Fibroblast of skin of left biceps (primary cell): ENCODE measurements at regions not wholly inside any gene's neighbourhood (a gene's known extent, or its start where the extent isn't known, plus 50 kb on each side); places are given as distances from the start of the nearest gene placed in this dataset.

ENCODE experiments used
- DNase-seq, 2 experiments: peaks; one replicate each; pipeline ENCODE4 v3.0.0-alpha.2; 2013; ENCODE audit warnings: low read depth in 2 of 2

- DNase-seq = peak; percentile 68 to 72
Observed at GRCh38 chr18:54100920-54101470, 123.5 kb downstream of the MBD2 start.

DNA sequence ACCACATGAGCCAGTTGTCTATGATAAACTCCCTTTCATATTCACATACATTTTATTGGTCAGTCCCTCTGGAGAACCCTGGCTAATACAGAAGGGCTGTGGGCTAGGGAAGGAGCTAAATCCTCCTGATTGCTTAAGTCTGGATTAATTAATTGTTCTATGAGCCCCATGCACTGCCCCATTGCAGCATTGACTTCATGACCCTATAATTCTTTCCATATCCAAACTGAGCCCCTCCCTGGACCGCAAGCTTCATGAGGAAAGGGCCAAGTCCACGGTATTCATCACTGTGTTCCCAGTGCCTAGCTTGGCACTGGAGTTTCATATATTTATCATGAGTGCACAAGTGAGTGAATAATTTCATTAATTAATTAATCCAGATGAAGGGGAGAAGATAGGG is 124.0 kb downstream of the MBD2 start:
- no peak for DNase-seq

DNA sequence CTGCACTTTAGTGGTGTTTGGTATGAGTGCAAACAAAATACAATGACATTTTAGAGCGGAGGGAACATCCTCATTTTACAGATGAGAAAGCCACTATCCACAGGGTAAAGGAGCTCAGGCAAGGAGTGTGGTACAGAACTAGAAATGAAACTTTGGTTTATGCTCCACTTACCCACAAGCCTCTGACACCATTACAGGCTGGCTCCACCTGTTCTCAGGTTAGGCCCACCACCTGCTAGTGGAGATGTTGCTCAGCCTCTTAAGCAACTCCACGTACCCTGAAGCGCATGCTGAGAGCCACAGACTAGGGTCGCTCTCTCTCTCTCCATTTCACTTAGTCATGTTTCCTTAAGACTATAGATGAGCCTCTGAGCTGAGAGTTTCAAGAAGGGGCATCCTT is 130.0 kb downstream of the MBD2 start:
- no peak for DNase-seq

DNA sequence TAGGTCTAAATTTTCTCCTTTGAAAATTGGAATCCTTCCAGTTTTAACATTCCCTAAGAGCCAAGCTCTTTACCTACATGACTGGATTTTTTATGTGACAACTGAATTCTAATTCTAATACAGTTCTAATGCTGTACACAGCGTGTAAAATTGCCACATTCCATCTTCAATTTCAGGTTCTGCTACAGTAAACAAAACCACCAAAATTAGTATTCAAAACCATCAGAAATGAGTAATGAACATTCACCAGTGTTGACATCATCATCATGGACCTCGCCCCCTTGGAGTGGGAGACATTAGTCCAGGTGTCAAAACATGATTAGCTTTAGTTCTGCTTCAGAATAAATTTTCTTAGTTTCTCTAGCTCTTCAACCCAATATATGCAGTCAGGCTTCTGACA is 133.6 kb downstream of the MBD2 start:
- no peak for DNase-seq

DNA sequence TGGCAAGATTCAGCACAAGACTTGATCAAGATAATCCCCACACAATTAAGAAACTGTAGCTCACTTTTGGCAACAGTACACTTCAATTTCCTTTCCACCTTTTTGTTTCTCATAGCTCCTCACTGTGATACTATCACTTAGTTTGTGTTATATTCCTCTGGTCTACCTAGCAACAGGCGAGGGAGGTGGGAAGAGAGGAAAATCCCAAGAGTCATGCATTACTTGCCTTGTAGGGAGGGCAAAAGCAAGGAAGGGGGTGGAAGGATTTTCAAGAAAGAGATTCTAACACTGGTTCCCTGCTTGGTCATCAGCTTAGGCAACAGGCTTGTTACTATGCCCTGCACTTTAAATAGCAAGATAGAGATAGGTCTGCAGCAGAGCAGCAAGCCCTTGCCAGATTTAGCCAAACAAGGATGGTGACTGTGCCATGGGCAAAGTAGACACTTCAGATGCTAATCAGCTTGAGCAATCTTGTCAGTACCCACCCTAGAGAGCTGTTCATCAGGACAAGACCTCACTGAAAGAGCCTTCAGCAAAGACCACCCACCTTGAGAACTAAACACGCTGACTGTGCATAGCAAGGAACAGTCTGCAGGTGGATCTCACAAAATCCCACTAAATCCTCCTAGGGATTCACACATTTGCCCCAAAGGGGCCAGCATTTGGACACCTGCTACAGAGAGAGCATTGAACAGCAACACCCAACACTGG is 134.6 kb downstream of the MBD2 start:
- no peak for DNase-seq

- no peak for DNase-seq
Observed at GRCh38 chr18:54086863-54087262, 137.6 kb downstream of the MBD2 start.

- no peak for DNase-seq
Observed at GRCh38 chr18:54086046-54086802, 138.2 kb downstream of the MBD2 start.

DNA sequence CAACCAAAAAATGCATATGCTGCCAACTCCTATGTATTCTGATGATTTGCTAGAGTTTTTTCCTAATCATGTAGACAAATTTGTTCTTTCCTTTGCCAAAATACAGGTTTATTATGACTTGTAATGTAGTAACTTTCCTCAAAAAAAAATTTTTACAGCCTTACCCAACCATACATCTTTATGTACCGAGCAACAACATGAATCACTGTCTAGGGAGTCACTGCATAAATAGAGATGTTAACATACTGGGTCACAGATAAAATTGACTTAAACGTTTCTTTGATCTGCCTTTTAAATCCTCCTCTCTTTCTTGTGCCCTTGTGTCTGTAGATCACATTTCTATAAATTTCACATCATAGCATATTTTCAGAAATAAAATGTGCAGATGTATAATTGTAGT is 143.6 kb downstream of the MBD2 start:
- DNase-seq = no peak

DNA sequence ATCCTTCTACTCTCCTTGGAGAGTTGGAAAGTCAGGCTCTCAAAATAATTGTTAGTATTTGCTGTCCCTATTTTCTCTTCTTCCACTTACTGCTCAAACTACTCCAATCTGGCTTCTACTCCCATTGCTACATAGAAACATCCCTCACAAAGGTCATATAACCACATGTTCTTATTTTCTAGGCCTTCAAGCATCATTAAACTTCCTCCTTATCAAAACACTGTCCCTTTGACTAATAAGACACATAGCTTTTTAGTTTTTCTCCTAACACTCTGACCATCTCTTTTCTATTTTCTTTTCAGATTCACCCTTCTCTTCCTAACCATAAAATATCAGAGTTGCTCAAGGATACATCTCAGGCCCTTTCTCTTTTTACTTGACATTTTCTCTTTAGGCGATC is 148.3 kb downstream of the MBD2 start:
- DNase-seq = no peak

- no peak for DNase-seq
Observed at GRCh38 chr18:54075689-54076088, 148.8 kb downstream of the MBD2 start.

DNA sequence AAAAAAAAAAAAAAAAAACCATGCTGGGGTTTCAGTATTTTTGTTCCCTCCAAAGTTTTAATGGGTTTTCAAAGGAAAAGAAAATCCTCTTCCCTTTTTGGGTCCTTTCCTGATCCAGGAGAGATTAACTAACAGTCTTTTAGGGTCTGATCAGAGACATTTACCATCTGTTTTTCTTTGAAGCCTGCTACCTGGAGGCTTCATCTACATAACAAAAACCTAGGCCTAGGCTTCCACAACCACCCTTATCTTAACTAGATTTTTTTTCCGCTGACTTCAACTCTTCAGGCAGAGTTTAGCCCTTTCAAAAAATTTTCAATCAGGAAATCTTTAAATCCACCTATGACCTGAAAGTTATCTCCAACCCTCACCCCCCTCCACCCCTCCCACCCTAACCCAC is 154.7 kb downstream of the MBD2 start:
- DNase-seq = no peak

DNA sequence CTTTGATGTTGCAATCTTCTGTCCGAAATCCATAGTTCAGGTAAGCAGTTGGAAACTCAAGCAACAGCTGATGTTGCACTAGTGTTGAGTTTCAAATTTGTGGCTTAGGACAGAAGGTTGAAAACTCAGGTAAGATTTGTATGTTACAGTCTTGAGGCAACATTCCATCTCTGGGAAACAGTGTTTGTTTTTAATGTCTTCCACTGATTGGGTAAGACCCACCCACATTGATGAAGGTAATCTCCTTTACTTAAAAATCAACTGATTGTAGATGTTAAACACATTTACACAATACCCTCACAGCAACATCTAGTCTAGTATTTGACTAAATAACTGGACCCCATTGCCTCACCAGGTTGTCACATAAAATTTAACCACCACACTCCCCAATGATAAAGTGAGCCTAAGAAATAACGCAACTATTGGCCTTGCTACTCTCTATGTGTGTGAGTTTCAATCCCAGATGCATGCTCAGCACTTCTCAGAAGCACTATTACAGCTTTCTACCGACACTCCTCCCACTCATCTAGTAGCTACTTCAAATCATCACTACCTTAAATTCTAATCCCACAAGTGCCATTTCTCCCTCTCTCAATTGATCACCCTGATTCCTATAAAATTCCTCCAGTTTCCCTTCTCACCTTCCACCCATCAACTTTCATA is 164.0 kb downstream of the MBD2 start:
- DNase-seq = no peak

DNA sequence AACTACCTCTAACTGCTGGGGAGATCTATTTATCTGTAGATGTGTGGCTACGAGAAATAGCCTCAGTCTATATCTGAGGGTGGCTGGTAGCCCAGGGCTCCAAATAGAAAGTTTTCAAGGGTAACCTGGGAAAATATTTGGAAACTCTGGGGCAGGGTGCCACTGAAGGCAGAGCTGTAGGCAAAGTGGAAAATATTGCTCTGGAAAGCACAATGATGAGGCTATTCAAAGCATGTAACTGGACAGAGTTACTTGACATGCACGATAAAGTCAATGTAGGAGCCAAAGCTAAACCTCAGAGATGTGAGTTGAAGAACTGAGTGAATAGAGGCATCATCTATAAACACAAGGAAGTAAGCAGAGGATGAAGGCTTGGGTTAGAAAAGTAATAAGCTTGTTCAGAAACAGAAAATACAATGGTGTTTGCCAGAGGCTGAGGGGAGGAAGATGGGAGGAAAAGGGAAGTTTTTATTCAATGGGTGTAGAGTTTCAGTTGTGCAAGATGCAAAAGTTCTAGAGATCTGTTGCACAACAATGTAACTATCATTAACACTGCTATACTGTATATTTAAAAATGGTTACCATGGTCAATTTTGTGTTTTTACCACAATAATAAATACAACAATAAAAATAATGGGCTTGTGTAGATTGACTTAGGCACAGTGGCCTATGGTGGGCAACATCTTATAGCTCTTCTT is 171.6 kb downstream of the MBD2 start:
- no peak for DNase-seq

- no peak for DNase-seq
Observed at GRCh38 chr18:54052259-54052658, 172.2 kb downstream of the MBD2 start.

- no peak for DNase-seq
Observed at GRCh38 chr18:54043484-54044251, 180.8 kb downstream of the MBD2 start.

DNA sequence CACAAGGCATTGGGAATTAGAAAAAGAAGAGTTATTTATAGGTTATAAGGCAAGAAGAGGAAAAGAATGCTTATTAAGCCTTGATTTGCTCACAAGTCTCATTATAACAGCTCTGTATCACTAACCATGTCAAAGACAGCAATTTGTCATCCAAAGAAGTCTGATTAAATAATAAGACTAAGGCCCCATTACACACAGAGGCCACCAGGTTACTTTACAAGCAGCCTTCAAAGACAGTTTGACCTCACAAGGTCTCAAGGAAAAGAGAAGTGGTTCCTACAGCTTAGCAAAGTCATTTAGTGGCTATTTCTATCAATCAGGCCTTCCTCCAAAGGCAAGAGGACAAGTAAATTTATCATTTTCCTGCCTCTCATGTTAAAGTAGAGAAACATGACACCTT is 188.5 kb downstream of the MBD2 start:
- no peak for DNase-seq

DNA sequence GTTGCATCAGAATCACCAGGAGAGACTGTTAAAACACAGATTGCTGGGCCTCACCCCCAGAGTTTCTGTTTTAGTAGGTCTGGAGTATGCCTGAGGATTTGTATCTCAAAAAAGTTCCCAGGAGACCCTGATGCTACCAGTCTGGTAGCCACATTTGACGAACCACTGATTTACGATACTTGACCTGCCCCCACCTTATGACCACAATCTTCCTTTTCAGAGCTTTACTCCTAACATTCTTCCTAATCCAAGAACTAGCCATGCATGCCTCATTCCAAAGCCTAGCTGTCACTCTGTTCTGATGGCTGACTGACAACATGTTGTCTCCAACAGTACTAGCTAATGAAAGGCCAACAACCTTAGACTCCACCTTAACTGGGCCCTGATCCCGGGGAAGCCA is 191.4 kb downstream of the MBD2 start:
- peak; percentile 24 to 31 for DNase-seq

DNA sequence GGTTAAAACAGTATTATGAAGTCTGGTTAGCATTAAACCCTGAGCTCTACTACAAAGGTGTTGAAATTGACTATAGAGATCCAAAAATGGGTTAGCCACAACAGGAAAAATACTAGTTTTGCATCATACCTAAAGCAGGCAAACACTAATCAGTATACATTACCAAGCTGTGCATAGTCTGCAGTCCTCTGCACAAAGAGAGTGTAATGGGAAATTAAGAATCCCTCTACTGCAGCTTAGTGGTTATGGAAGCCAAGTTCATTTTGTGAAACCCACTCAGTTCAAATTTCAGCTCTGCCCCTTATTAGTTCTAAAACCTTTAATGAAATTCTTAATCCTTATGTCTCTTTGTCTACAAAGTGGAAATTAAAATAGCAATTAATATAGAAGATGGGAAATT is 192.1 kb downstream of the MBD2 start:
- DNase-seq = no peak

DNA sequence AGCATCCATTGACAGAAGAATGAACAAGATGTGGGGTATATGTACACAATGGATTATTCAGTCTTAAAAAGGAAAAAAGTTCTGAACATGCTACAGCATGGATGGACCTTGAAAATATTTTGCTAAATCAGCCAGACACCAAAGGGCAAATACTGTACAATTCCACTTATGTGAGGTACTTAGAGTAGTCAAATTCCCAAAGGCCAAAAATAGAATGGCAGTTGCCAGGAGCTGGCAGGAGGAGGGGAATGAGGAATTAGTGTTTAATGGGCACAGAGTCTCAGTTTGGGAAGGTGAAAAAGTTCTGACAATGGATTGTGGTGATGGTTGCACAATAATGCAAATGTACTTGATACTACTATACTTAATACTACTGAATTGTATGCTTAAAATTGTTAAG is 193.2 kb downstream of the MBD2 start:
- DNase-seq = no peak

DNA sequence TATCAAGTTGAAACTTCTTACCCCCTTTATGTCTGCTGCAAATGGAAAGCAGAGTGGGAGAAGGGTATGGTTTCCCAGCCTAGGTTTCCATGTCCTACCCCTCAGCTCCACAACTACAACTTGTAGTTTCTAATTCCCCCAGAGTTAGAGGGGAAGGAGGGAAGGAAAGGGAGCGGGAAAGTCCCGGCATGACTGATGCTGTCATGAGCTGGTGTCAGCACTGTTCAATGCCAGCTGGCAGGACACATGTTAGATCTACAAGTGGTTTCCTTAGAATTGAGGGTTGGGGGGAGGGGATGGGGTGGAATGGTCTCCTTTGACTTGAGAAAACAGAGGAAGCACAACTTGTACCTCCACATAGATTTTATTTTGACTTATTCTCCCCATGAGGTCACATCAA is 194.0 kb downstream of the MBD2 start:
- DNase-seq = no peak

DNA sequence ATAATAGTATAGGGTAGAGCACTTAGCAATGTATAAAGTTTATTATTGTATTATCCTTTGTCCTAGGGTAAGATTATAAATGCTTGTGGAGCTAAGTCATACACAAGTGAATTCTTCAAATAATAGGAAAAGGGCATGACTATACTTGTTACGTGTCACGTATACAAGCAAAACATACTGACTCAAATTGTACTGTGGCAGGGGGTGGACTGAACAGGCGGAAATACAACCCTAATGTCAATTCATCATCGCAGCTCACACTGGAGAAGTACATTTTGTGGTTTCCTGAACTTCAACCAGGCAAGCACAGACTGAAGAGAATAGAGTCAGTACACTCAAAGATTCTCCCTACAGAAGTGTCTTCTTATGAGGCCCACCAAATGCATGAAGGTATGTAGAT is 201.0 kb downstream of the MBD2 start:
- DNase-seq = peak; percentile 62 to 70
